CMK (cell line): ENCODE measurements at regions not wholly inside any gene's neighbourhood (a gene's known extent, or its start where the extent isn't known, plus 50 kb on each side); places are given as distances from the start of the nearest gene placed in this dataset.

Source experiments
- DNase-seq: peaks from one replicate; pipeline ENCODE4 v3.0.0-alpha.2; 2010; ENCODE audit warnings: low read depth

DNA sequence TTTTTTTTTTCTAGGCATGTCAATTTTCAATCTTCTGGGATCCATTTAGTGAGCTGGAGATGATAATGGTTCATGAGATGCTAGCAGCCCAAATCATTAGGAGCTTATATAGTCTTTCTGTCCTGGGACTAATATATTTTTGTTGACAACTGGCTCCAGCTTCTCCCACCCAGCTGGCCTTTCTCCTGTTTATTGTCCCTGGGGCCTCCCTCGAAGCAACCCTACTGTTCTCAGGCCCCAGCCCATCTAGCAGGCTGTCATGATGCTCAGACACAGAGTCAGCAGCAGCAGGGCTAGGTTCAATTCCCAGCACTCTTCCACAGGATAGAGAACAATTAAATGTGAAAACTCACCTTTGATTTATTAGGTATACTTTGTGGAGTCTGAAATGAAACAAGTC is 127.6 kb upstream of the MID1 start:
- no peak for DNase-seq

DNA sequence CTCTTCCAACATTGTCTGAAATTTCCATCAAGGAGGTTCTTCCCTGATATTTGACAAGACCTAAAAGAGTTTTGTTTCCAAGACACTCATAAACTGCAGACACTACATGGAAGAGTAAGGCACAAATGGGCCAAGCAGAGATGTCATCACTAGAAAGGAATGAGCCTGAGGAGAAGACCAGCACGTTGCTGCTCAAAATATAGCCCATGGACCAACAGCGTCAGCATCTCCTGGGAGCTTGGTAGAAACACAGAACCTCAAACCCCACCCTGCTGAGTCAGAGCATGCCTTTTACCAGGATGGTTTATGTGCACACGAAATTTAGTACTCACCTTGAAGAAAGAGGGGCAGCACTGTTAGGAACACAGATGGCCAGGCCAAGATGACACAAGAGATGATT is 128.7 kb upstream of the MID1 start:
- DNase-seq, result no peak

DNA sequence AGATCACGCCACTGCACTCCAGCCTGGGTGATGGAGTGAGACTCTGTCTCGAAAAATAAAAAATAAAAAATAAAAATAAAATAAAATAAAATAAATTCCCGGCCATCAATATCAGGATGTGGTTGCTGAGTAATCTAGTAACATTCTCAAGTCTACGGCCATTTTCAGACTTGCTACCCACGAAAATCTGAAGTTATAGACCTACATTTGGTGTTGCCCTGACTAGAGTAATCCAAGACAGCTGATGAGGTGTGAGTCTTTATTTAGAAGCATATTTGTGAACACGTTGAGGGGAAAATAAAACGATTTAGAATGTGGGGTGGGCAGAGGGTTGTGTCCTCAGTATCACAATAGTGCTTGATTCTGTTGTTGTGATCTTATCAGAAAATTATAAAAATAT is 130.2 kb upstream of the MID1 start:
- DNase-seq, result no peak

DNA sequence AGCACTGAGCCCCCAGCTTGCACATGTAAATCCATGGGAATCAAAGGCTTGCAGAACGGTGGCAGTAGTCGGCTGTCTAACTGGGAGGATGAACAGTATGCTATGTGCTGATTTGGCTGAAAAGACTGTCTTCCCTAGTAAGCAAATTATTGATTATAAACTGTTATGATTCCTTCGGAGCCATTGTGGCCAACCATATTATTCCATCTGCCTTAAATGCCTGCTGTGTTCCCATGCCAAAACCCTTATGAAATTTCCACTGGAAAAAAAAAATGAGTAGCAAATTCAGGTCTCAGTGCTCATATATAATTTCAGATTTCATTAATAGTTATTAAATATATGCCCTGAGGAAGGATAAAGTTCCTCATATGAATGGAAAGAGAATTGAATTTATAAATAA is 132.7 kb upstream of the MID1 start:
- DNase-seq, result no peak

DNA sequence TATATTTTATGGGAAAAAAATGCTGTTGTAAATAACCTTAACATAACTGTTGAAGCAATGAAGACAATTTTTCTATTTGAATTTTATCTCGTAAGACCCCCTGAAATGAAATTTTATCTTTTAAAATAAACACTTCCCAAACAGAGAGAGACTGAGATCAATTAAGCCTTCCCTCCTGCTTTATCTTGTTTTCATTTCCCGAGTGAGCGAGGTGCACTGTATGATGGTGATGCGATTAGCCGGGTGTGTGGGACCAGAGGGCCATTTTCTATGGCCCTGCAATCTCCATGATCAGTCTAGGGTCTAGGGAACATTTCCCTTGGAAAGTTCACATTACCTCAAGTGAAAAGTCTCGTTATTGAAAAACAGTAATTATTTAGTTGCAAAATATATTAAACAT is 134.1 kb upstream of the MID1 start:
- no peak for DNase-seq

DNA sequence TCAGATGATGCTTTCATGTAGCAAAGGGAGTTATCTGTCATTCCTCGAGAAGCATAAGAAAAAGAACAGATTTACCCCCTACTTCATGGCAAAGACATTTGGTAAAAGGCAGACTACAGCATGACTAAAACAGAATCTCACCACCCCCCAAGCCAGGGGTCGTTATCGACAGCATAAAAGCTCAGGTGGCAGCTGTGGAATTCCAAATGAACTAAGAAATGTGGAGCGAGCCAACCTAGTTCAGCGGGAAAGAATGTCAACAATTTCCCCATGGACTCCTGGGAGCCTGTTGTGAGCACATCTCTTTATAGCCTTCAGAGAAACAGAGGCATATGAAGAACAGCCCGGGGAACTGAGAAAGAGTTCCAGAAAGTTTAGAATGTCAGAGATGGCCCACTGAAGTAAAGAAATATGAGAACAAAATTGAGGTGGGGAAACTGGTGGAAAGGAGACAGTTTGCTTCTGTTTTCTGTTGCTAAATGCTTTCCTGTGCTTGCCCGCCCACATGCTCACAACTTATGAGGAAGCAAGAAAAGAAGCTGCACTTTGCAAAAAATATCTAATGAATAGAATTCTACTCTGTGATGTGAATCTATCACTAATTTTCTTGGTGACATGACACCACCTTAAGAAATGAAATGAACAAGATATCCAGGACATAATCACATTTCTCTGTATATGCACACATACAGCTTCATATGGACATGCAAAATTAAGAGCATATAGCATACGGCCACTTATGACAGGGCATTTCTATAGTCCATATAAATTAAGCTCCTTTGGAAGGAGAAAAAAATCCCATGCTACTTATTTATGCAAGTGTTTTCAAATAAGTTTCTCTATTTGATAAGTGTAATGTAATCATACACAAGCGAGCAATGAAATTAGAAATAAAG is 135.3 kb upstream of the MID1 start:
- DNase-seq, result no peak

DNA sequence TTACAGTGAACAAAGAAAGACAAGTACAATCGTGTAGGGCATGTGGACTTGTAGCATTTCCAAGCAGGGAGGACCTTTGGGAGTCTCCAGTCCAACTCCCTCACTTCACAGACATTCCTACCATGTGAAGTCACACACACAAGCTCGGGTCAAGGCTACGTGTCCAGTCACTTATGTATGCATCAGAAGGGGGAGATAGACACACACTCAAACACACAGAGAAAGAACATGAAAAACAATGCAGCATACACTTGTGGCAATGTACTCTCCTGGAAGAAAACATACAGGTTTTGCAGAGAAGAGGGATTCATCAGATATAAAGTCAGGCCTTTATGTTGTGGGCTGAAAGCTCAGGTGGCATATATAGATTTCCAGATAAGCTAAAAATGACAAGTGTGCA is 136.1 kb upstream of the MID1 start:
- no peak for DNase-seq

DNA sequence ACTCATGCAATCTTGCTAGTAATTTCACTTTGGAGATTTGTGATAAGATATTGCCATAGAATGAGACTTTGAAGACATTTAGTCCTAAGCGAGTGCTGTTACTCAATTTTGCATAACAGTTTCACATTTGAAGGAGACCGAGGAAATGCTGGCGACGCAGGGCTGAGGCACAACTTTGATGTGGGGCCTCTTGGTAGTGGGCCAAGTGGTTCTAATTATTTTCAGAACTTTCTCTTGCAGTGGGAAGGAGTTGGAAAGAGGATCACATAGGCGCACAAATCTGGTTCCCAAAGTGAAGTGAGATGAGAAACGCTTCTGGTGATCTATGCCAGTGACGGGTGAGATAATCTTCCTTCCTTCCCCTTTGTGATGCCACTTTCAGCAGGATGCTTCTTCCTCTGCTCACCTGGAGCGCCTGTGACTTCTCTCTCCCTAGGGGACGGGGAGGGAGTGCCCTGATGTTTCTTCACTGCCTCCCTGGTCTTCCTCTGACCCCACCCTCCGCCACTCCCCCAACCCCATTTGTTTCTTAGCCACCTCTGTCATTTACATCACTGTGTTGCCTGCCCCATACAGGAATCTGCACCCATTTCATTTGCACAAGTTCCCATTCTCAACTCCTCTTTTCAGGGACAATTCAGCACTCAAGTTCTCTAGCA is 138.9 kb upstream of the MID1 start:
- DNase-seq, result no peak

DNA sequence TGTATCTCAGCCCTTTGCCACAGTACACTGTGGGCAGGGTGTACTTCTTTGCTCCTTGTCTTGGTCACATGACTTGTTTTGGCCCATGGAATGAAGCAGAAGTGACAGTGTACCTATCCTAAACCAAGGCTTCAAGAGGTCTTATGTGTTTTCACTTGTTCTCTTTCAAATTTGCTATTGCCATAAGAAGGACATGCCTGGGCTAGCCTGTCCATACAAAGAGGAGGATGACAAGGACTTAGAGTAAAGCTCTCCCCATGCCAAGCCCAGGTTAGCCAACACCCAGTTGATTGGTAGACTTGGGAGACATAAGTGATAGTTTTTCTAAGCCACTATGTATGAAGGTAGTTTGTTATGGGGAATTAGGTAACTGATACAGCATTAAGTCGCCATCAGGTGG is 141.1 kb upstream of the MID1 start:
- no peak for DNase-seq

DNA sequence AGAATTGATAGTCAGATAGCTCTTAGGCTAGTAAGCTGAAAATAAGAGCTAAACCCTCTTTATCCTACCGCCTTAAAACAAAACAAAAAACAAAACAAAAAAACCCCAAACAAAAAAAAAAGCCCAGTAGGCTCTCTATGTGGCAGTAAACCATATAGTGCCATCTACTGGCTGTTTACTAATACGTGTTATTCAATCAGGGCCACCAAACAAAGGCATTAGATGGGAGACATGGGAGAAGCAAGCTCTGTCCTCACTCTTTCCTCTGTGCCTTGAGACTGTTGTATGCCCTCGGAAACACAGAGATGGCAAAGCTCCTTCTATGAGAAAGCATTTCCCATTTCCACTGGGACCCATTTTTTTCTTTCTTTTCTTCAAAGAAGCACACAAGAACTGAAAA is 148.8 kb upstream of the MID1 start:
- no peak for DNase-seq

DNA sequence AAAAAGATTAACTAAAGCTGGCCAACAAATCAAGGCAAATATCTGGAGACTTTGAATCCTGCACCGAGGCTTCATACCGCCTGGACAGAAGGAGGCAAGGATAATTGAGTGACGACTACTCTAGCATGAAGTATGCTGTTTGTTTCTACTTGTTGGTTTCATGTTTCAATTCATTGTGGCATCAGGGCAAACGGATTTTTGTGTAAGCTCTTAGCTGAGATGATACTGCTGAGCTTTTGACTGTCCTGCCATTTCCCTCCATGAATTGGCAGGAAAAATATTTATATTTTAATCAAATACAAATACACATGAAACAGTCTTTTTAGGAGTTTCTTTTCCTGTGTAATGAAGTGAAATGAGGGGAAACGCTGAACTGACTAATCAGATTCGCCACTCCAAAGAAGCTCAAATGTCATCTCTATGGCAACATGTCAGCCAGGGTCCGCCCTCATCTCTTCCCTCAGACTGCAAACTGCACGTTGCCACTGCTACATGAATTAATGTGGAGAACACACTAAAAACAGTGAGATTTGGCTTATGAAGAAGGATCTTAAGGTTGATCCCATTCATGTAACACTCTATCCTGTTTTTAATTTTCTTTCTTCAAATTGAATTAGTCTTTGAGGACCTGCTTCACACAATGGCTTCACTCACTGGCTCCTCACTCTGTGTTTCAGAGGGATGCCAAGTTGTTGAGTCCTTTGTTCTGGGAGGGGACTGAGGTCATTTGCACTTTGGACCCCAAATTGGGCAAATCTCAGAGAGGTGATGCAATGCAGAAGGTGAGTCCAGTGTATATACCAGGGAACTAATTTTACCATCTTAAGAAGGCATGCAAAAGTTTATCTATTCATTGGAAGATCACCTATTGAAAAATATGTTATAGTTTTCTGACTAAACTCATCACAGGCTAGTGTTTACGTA is 149.6 kb upstream of the MID1 start:
- DNase-seq, result no peak

DNA sequence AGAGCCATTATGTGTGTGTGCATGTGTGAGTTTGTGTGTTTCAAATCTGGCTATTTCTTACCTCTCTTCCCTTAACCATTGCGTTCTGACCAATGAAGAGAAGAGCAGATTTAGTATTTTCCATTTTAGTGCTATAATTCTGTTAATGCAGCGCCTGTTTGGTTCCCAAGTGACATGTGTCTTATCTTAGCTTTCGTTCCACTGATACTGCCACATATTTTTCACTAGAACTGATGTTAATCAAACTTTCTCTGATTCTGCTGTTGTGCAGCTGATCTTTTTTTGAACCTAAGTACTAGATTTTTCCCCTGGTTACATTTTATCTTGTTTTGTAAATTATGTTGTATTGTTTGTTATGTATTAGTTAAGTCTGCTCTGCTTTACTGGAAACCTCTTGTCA is 152.9 kb upstream of the MID1 start:
- DNase-seq, result no peak

DNA sequence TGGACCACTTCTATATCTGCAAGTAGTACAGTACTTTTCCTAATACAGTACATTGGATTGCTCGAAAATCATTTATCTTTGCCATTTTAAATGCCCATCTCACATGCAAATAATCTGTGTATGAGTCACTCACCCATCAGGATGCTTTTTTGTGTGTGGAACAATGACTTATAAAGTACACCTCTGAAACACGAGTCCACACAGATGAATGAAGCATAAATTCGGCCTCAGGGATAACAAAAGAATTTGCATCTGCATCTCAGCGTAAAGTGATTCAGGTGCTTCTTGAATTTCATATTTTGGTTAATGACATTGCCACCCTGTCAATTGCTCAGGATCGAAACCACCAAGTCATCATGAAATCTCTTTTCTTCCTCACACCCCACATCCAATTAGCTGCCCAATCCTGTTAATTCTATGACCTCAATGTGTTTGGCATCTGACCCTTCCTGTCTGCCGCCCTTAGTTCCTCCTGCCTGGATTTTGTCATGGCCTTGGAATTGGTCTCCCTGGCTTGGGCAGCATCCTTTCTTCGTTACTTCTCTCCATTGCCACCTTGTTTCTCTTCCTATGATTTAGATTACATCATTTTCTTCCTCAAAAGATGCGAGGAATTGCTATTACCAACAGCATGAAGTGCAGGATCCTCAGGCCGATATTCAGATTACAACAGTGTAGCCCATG is 161.6 kb upstream of the MID1 start:
- DNase-seq, result no peak

DNA sequence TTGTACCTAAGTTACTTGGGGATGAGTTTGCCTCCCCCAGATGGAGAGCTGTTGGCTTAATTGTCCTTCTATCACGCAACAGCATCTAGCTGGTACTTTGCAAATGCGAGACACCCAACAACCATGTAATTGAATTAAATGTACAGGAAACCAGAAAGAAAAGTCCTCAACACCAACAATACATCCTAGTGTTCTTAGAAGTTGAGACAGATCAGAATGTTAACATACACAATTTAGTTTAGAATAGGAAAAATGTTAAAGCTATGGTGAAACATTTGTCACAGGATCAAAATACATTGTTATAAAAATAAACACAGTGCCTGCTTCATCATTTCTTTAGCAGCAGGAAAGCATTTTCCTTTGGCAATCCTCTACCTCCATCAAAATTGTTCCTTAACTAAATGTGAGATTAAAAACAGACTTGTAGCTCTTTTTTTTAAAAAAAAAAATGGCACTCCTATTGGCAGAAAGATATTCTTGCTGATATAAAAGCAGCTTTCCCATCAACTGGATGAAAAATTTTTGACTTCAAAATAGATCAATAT is 163.1 kb upstream of the MID1 start:
- no peak for DNase-seq

DNA sequence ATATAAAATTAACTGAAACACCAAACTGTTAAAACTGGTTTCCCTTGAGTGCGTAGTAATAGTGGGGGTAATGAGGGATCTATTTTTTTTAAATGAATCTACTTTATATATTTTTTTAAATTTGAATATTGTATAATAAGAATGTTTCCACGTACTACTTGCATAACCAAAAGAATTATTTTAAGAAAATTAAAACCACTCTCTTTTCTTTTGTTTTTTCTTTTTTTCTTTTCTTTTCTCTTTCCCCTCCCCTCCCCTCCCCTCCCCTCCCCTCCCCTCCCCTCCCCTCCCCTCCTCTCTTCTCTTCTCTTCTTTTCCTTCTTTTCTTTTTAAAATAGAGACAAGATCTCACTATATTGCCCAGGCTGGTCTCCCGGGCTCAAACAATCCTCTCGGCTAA is 166.9 kb upstream of the MID1 start:
- DNase-seq, result no peak

DNA sequence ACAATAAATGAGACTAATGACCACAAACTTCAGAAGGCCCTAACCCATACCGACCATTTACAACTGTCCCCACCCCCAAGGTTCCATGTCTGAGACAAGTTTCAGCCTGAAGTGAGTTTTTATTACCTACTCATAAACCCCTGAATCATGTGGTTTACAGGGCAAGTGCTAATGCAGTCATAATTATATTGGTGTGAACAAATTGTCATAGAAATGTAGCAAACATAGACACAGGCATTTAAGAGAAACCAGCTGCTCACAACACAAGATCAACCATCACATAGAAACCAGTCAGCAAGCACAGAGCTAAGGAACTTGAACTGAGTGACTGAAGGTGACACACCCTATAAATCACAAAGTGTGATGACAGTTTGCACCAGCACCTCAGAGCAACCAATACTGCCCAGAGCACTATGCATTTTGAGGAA is 173.8 kb upstream of the MID1 start:
- no peak for DNase-seq

DNA sequence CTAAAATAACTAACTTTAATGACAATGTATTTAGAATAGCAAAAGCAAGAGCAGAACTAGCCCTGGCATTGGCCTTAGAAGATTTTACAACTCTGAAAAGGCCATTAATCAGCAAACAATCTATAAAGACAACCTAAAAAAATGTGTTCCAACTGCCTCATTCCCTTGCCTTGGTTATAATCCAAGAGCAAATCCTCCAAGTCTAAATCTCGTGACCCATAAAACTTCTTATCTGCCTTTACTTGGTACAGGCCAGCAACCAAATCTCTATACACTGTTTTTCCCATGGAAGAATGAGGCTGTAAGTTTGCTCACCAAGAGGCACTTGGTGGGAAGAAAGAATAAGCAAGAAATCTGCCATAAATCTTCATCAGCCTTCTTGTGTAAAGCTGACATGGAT is 175.3 kb upstream of the MID1 start:
- no peak for DNase-seq

DNA sequence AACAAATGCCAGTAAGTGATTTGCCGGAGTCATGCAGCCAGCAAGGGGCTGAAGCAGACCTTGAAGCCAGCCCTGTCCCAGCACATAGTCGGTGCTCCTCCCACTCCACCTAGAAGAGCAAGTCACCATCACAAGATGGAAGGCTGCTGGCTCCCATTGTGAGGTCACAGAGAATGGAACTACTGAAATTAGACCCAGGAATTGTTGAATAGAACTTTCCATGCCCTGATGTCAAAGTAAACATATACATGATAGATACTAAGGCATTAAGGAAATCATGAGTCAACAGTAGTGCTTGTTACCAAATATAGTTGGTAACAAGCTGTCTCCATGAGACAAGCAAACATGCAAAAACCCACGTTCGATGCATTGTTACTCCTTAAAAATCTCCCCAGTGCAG is 177.1 kb upstream of the MID1 start:
- DNase-seq, result no peak

DNA sequence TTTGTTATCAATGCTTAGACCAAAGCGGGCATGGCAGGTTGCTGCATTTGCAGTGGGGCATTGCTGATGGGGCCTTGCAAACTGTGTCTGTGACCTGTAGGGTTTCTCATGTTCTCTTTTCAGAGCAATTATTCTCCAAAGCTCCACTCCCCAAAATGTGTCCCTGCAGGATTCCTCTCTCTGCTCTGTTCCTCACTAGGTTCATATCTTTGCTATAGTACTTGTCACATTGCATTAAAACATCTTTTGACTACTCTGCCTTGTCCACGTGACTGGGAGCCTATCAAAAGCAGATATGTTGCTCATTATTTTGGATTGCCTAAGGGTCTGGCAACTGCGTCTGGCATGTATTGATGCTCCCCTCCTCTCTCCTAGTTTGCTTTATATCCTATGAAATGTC is 177.7 kb upstream of the MID1 start:
- no peak for DNase-seq

DNA sequence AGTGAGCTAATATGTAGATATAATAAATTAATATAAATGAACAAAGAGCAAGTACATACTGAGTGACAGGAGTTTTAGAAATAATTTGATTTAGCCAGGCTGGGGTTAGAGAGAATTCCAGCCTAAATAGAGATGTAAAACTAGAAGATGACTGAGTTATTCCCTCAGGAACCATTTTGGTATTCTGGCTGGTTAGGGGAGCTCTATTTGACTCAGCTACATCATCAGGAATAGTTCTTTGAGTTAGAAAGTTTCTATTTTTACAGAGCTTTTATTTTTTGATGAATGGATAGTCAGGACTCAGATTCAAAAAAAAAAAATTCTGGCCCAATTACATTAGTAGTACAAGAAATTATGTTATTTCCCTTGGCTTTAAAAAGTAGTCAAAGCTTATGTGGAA is 180.4 kb upstream of the MID1 start:
- DNase-seq, result no peak

DNA sequence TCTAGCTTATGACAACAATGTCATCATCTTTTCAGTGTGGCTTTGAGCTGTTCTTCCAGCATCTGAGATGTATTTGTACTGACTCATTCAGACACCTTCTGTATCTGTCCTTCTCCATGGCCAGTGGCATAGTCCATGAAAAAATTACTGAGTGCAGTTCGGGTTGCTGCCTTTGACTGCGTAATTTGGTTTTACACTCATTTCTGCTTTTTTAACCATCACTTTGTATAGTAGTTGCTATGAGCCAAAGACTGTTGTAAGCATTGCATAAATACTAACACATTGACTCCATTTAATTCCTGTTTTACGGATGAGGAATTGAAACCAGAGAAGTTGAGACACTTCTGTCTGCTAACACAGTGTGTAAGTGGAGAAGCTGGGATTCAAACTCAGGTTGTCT is 190.7 kb upstream of the MID1 start:
- no peak for DNase-seq

DNA sequence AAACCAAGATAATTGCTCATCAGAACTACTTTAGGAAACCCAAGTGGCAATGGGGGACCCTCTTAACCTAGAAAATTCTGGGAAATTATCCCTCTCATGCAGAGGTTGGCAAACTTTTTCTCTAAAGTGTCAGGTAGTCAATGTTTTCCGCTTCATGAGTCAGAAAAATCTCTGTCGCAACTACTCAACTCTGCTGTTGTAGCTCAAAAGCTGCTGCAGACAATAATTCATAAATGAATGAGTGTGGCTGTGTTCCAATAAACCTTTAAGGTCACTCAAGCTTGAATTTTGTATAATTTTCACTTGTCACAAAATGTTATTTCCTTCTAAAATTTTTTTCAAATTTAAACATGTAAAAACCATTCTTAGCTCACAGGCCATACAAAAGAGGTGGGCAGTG is 193.4 kb upstream of the MID1 start:
- no peak for DNase-seq
